ENCODE measurements at regions not wholly inside any gene's neighbourhood (a gene's known extent, or its start where the extent isn't known, plus 50 kb on each side); places are given as distances from the start of the nearest gene placed in this dataset.

- DNase-seq: no peak
Observed at GRCh38 chr6:105474234-105474633, 71.4 kb upstream of the PREP start.

GRCh38 chr6:105469946-105470345, 67.1 kb upstream of the PREP start:
- DNase-seq: no peak

DNA sequence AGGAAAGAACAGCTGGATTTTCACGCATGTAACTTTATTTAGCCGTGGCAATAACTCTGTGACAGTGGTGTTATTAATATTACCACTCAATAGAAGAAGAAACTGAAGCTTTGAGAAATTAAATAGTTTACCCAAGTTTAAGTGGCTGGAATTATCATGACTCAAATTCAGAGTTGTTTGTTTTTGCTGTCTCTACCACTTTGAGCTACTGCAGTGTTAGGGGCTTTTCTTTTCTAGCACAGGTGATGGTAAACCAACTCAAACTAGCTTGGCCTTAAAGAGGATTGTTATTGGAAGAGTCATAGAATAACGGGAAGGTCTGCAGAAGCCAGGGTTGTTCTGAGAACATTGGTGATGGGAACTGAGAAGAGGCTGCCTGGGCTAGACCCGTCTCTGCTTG, 66.0 kb upstream of the PREP start:
- no peak for DNase-seq

DNA sequence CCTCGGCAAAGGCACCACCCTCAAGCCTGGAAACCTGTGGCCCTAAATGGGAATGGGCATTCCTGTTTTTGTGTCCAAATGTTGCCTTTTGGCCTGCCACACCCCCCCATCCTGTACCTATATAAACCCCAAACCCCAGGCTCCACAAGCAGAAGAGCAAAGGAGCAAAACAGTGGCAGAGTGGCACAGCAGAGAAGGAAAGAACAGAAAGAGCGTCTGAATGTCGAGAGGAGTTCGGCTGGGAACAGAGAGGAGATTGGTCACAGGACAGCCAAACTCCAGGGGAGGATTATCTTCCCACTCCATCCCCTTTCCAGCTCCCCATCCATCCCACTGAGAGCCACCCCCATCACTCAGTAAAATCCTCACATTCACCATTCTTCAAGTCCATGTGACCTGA, 58.0 kb upstream of the PREP start:
- no peak for DNase-seq

GRCh38 chr6:105459864-105460263, 57.0 kb upstream of the PREP start:
- DNase-seq: no peak

DNA sequence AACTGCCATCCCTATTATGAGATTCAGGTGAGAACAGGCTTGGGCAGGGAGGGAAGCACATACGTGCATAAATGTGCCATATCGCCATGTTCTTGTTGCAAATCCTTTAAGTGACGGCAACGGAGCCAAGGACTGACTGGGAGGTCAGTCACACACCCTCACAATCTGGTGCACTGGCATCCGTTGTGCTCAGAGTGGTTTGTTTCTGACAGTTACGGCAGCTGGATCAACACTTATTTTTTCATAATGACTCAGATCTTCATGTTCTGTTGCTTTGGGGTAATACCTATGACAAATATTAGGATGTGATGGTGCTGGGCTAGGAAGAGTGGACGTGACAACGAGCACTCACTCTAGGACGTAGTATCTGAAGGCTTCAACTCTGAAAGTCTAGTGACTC, 56.2 kb upstream of the PREP start:
- no peak for DNase-seq

GRCh38 chr6:105458551-105458950, 55.7 kb upstream of the PREP start:
- DNase-seq: no peak

DNA sequence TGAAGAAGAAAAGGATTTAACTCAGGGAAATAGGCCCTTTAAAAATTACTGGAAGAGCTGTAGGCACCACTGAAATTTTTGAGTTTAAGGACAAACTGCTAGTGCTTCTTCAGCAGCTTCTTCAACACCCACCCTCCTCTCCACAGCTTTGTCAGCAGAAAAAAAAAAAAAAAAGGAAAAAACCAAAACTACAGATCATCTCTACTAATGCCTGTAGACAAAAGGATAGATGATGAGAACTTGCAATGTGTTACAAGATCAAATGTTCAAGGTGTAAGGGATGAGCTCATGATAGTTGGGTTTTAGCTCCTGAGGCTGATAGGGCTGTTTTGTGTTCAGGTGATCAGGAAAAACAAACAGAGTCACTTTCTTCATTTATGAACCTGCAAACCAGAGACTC, 55.2 kb upstream of the PREP start:
- no peak for DNase-seq

GRCh38 chr6:105453968-105454367, 51.1 kb upstream of the PREP start:
- no peak for DNase-seq

GRCh38 chr6:105452924-105453756, 50.3 kb upstream of the PREP start:
- no peak for DNase-seq

Measured in NCI-H1105 (cell line).